ENCODE measurements at regions not wholly inside any gene's neighbourhood (a gene's known extent, or its start where the extent isn't known, plus 50 kb on each side); places are given as distances from the start of the nearest gene placed in this dataset.

GRCh38 chr5:60538955-60539866 is 160.8 kb downstream of the DEPDC1B start:
- no peak for TF ChIP-seq CTCF (conservative IDR thresholded peaks at IDR 0.05 in 1 of 2, IDR thresholded peaks at IDR 0.05 in 1 of 2; ENCODE audit: low read depth in 1 of 2, low read length in 2 of 2)
- TF ChIP-seq EZH2 (IDR thresholded peaks at IDR 0.05; ENCODE audit: low read length, missing control alignments) = no peak
